Mesothelial cell of epicardium (in vitro differentiated cells): ENCODE measurements at regions not wholly inside any gene's neighbourhood (a gene's known extent, or its start where the extent isn't known, plus 50 kb on each side); places are given as distances from the start of the nearest gene placed in this dataset.

Experiments
- DNase-seq, 2 experiments: peaks; one replicate each; pipeline ENCODE4 v3.0.0; 2021; ENCODE audit warnings: low spot score in 2 of 2; ENCODE audit not compliant: unreplicated experiment in 2 of 2
- H3K27ac Mint-ChIP-seq: 2 replicates; pipeline ENCODE4 v1.8.0; 2021; ENCODE audit warnings: mixed read lengths
- H3K27me3 Mint-ChIP-seq: 2 replicates; pipeline ENCODE4 v1.8.0; 2021; ENCODE audit warnings: low read depth, mixed read lengths
- H3K36me3 Mint-ChIP-seq: 2 replicates; pipeline ENCODE4 v1.8.0; 2021; ENCODE audit warnings: mixed read lengths
- H3K4me1 Mint-ChIP-seq: 2 replicates; pipeline ENCODE4 v1.8.0; 2021; ENCODE audit warnings: mixed read lengths
- H3K4me3 Mint-ChIP-seq: 2 replicates; pipeline ENCODE4 v1.8.0; 2021; ENCODE audit warnings: mild to moderate bottlenecking, moderate library complexity, mixed read lengths
- H3K9me3 Mint-ChIP-seq: 2 replicates; pipeline ENCODE4 v1.8.0; 2021; ENCODE audit warnings: mixed read lengths
- TF ChIP-seq, protein P1 (sequence below): fragments of 200-600 bp; sonication (generic); IDR thresholded peaks from one replicate; pipeline ENCODE4 v1.5.0; 2021; ENCODE audit warnings: antibody characterized with exemption; ENCODE audit not compliant: unreplicated experiment

- TF ChIP-seq, protein P1, sequence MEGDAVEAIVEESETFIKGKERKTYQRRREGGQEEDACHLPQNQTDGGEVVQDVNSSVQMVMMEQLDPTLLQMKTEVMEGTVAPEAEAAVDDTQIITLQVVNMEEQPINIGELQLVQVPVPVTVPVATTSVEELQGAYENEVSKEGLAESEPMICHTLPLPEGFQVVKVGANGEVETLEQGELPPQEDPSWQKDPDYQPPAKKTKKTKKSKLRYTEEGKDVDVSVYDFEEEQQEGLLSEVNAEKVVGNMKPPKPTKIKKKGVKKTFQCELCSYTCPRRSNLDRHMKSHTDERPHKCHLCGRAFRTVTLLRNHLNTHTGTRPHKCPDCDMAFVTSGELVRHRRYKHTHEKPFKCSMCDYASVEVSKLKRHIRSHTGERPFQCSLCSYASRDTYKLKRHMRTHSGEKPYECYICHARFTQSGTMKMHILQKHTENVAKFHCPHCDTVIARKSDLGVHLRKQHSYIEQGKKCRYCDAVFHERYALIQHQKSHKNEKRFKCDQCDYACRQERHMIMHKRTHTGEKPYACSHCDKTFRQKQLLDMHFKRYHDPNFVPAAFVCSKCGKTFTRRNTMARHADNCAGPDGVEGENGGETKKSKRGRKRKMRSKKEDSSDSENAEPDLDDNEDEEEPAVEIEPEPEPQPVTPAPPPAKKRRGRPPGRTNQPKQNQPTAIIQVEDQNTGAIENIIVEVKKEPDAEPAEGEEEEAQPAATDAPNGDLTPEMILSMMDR, result no peak
- H3K27me3 Mint-ChIP-seq, result no peaks in the 10 kb centered on the region
- DNase-seq, result no peak
- H3K27ac Mint-ChIP-seq, result no peak overlapping the region
- peaks cover 26% of the 10 kb centered on the region for H3K9me3 Mint-ChIP-seq
- H3K36me3 Mint-ChIP-seq, result peaks cover 4% of the 10 kb centered on the region
- peaks cover 28% of the 10 kb centered on the region for H3K4me1 Mint-ChIP-seq
- H3K4me3 Mint-ChIP-seq, result no peak overlapping the region
These were observed 141.0 kb upstream of the KCTD1 start for GRCh38 chr18:26689226-26689879.

DNA sequence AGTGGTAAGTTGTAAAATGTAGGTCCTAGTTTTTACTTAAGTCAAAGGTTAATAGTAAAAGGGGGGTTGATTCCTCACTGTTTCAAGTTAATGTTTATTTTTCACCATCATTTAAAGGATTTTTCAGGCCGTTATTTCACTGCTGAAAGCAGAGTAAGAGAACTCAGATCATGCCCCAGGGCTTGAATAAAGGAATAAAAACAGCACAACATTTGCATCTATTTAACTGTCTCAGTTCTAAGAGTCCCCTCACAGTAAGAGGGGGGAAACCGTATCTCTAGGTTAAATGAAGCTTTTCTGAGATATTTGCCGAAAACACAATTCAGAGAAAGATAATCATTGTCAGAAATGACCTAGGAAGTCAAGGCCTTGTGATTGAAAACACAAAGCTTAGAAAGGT lies 138.2 kb upstream of the KCTD1 start:
- TF ChIP-seq, protein P1, result no peak
- H3K27me3 Mint-ChIP-seq, result no peaks in the 10 kb centered on the region
- H3K4me3 Mint-ChIP-seq, result no peak overlapping the region
- peaks cover 46% of the 10 kb centered on the region for H3K4me1 Mint-ChIP-seq
- H3K9me3 Mint-ChIP-seq, result peaks cover 9% of the 10 kb centered on the region
- DNase-seq, result no peak
- peaks cover 1% of the 10 kb centered on the region for H3K36me3 Mint-ChIP-seq
- peak overlapping the region; percentile 79 for H3K27ac Mint-ChIP-seq

DNA sequence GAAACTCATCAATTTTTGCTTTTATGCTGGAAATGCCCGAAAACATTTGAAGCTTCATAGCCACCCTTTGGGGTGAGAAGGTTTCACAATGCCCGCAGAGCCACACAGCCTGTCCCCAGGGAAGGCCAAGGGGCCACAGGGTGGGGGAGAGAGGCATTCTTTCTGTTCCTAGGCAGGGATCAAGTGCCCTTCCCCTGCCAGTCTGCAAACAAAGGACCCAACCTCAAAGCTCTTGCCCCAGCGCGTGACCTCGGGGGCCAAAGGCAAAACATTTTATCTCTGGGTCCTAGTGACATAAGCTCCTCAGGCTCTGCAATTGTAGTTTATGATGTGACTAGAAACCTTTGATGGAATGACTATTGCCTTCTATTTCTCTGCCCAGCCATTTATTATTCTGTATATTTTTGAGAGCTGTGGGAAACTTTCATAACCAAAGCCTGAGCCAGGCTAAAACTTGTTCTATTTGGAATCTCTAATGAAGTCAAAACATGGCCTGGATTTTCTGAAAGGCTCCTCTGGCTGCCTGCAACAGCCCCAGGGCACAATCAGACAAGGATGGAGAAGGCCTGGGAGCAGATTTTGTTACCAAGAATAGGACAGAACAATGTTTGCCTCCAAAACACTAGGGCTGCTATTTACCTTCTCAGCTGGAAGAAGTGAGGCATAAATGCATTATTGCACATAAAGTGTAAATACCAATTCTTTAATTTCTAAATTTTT lies 137.2 kb upstream of the KCTD1 start:
- H3K9me3 Mint-ChIP-seq, result peaks cover under 1% of the 10 kb centered on the region
- DNase-seq, result no peak

GRCh38 chr18:26677957-26678356 lies 129.6 kb upstream of the KCTD1 start:
- H3K36me3 Mint-ChIP-seq, result no peaks in the 10 kb centered on the region
- peaks cover 10% of the 10 kb centered on the region for H3K4me1 Mint-ChIP-seq
- DNase-seq, result no peak
- peaks cover 15% of the 10 kb centered on the region for H3K9me3 Mint-ChIP-seq
- H3K27ac Mint-ChIP-seq, result no peak overlapping the region
- TF ChIP-seq, protein P1, result no peak
- H3K27me3 Mint-ChIP-seq, result peaks cover 3% of the 10 kb centered on the region
- H3K4me3 Mint-ChIP-seq, result no peak overlapping the region

More for the DNA sequence above, 137.2 kb upstream of the KCTD1 start:
- TF ChIP-seq, protein P1, result no peak
- peak overlapping the region; percentile 88 for H3K27ac Mint-ChIP-seq
- H3K4me1 Mint-ChIP-seq, result peaks cover 46% of the 10 kb centered on the region
- no peak overlapping the region for H3K4me3 Mint-ChIP-seq
- H3K27me3 Mint-ChIP-seq, result peaks cover 3% of the 10 kb centered on the region
- no peaks in the 10 kb centered on the region for H3K36me3 Mint-ChIP-seq

DNA sequence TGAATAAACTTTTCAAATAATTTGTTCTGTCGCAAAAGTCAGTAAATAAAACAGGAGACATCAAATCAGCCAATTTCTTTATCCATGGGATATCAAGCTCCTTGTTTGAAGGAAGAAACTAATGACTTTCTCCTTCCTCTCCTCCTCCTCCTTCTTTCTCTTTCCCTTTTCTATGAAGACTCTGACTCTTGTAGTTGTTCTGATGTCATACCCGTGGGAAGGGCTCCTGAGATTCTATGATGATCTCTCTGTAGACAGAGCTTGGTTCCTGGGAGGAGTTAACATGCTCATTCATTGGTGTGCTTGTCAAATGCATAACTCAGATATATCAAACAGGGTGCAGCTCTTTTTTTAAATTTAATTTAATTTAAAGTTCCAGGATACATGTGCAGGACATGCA lies 118.7 kb upstream of the KCTD1 start:
- peaks cover 2% of the 10 kb centered on the region for H3K4me1 Mint-ChIP-seq
- H3K27me3 Mint-ChIP-seq, result peaks cover 15% of the 10 kb centered on the region
- DNase-seq, result no peak
- no peak overlapping the region for H3K27ac Mint-ChIP-seq
- H3K36me3 Mint-ChIP-seq, result no peaks in the 10 kb centered on the region
- no peak overlapping the region for H3K4me3 Mint-ChIP-seq
- no peaks in the 10 kb centered on the region for H3K9me3 Mint-ChIP-seq
- TF ChIP-seq, protein P1, result no peak
